NCI-H146 treated with DMSO at 0.1 percent for 48 hours (cell line): ENCODE measurements at regions not wholly inside any gene's neighbourhood (a gene's known extent, or its start where the extent isn't known, plus 50 kb on each side); places are given as distances from the start of the nearest gene placed in this dataset.

Experiments used
- DNase-seq: peaks from one replicate; lab custom pipeline; 2025; ENCODE audit not compliant: unreplicated experiment; lab: John Stamatoyannopoulos, UW

DNA sequence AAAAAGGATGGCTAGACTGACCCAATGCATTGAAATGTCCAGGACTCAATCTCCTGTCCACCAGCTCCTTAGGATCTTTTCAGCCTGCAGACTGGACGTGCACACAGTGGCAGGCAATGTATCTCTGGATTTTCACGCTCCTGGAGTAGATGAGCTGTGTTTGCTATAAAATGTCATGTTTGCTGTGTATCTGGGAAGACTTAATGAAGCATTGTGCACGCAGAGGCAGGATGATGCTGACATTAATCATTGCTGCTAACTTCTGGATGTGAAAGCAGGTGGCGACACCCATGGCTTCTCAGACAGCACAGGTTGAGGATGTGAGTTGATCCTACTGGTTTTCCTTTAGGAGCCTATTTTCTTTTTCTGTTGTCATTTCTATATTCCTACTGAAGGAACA is 133.1 kb upstream of the PCSK2 start:
- no peak for DNase-seq

DNA sequence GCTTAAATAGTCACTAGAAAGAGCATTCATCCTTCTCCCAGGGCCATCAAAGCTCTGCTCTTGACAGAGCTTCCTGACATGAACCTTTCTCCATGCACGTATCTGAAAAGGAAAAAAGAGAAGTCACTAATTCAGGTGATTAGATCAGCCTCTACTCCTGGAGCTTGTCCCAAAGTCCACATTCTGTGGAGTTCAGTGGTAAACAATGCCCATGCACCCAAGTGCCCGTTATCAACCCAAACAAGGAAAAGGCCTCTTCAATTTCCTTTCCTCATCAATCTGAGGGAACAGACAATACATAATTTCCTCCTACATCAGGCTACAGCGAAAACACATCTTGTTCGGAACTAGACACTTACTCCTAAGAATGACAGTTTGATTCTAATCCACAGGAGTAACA is 129.2 kb upstream of the PCSK2 start:
- DNase-seq = no peak

- DNase-seq = no peak
These were observed 126.3 kb upstream of the PCSK2 start for GRCh38 chr20:17100506-17100905.

DNA sequence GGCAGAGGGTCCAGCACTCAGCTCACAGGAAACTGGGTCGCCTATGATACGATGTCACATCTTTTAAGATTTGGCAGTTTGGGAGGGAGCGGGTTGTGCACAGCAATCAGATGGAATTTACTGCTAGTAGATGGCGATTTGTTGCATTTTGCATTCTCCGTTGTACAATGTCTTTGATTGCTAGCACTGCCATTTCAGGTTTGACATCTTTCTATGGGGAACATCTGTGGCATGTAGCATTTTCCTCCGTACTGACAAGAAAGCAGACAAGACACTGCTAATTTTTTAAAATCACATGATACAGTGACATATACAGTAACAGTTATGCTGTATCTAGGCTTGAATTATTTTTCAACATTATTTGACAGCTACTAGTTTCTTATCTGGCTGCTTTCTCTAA is 119.7 kb upstream of the PCSK2 start:
- no peak for DNase-seq

DNA sequence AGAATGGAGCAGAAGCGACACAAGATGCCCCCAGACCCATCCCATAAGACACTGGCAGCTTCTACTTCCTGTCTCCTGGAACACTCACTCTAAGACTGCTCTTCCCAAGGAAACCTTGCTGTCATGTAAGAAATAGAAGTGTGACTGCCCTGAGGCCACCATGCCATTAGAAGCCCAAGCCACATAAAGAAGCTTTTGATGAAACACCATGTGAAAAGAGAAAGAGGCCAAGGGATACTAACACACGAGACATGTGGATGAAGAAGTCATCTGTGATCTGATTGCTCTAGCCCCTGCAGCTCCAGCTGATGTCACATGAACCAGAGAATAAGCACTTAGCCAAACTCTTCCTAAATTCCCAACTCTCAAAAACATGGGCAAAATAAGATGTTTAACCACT is 117.9 kb upstream of the PCSK2 start:
- DNase-seq = no peak

- peak; percentile 26 for DNase-seq
These were observed 117.5 kb upstream of the PCSK2 start for GRCh38 chr20:17109307-17109706.

- DNase-seq = no peak
These were observed 98.6 kb upstream of the PCSK2 start for GRCh38 chr20:17128206-17128605.

GRCh38 chr20:17129089-17129488 is 97.8 kb upstream of the PCSK2 start:
- no peak for DNase-seq

GRCh38 chr20:17137692-17138091 is 89.1 kb upstream of the PCSK2 start:
- DNase-seq = no peak

DNA sequence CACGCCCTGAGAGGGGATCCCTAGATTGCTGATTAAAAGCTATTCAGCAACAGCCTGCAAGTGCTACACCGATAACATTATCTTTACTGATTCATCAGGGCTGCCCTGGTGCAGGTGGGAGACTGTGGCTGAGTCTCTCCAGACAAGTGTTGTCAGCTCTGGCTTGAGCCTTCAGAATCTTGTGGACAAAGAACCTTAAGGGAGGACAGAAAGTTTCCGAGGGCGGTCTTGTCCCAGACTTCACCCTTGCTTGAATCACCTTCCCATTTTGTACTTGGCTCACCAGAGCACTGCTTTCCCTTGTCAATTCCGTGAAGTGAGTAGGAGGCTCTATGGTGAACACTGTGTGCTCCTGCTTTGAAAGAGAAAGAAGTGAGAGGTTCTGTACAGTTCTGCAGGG is 88.6 kb upstream of the PCSK2 start:
- no peak for DNase-seq

GRCh38 chr20:17140894-17141293 is 85.9 kb upstream of the PCSK2 start:
- no peak for DNase-seq

DNA sequence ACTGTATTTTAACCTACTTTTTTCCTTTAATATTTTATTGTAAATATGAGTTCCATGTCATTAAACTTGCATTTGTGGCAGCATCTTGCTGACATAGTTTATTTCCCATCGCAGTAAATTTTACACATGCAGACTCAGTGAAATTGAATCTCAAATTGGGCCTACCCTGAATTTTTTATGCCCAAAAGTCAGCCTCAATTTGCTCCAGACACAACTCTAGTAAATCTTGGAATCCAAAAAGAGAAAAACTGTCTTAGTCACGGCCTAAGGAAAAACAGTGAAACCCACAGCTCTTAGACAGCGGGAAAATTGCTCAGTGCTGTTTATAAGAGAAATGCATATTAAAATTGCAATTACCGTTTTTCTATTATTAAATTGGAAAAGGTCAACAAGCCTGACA is 85.3 kb upstream of the PCSK2 start:
- DNase-seq = no peak

- DNase-seq = peak; percentile 60
These were observed 84.2 kb upstream of the PCSK2 start for GRCh38 chr20:17142666-17143065.

GRCh38 chr20:17150858-17151257 is 76.0 kb upstream of the PCSK2 start:
- no peak for DNase-seq

GRCh38 chr20:17155401-17155800 is 71.4 kb upstream of the PCSK2 start:
- no peak for DNase-seq

GRCh38 chr20:17158701-17159100 is 68.1 kb upstream of the PCSK2 start:
- no peak for DNase-seq

DNA sequence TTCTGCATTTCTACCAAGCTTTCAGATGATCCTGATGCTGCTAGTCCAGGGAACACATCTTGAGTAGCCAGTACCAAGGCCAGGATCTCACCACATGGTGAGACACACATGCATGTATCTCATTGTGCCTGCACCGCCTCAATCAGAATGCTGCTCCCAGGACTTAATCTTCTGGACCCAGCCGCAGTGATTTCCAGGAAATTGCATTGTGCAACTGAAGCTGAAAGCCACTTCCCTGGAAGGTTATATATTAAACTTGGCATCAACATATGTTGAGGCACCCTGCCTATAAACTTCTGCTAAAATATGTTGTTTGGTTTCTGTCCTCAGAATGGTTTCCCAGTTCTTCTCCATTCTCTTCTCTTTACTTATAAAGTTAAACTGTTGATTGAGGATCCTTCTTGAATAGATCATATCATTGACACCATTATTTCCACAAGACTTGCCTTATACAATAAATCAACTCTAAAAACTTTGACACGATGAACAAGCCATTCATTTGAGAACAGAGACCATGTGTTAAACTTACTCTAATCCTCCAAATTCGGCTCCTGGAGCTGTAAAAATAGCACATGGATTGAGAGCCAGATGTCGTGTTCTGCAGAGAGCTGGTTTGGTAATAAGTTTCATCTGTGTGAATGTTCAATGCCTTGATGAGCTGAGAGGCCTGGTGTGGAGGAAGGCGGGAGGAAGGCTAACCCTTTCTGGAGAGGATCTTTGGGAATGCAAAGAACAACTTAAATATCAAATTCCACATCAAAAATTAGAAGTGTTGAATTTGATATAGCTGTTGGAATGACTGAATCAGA is 65.0 kb upstream of the PCSK2 start:
- DNase-seq = no peak

DNA sequence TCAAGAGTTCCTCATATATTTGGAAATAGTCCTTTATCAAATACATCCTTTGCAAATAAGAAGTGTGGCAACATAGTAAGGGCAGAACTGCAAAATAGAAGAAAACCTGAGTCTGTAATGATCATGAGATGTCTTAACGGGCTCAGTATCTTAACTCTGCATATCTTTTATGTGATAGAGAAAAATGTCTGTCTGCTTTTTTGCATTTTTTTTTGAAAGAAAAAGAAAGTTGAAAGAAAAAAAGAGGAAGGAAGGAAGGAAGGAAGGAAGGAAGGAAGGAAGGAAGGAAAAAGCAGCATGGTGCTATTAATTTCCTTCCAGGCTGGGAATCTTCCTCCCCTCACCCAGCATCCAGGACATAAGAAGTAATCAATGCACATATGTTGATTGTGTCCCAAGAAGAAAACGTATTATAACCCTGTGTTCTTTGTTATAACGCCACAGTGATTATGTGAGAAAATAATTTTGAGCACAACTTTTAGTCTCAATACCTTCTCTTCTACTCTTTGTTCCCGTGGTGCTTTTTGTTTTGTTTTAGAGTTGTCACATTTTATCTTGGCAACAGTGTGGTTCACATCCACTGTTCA is 58.7 kb upstream of the PCSK2 start:
- DNase-seq = no peak

GRCh38 chr20:17169585-17170136 is 57.2 kb upstream of the PCSK2 start:
- peak; percentile 99 for DNase-seq

- DNase-seq = no peak
These were observed 55.0 kb upstream of the PCSK2 start for GRCh38 chr20:17171746-17172280.

GRCh38 chr20:17172836-17173516 is 53.9 kb upstream of the PCSK2 start:
- DNase-seq = no peak
